Endothelial cell of umbilical vein (primary cell): ENCODE measurements at regions not wholly inside any gene's neighbourhood (a gene's known extent, or its start where the extent isn't known, plus 50 kb on each side); places are given as distances from the start of the nearest gene placed in this dataset.

Experiments used
- EZH2 ChIP-seq: IDR thresholded peaks from 2 replicates; pipeline ENCODE4 v1.6.1; 2012; ENCODE audit warnings: borderline replicate concordance, low read depth, mild to moderate bottlenecking, moderate library complexity, low read length, inconsistent platforms; ENCODE audit not compliant: severe bottlenecking
- FOS ChIP-seq: IDR thresholded peaks from 2 replicates; pipeline ENCODE4 v1.6.1; 2011; ENCODE audit warnings: mild to moderate bottlenecking, low read length, moderate library complexity, borderline replicate concordance; ENCODE audit not compliant: insufficient read depth
- GATA2 ChIP-seq: IDR thresholded peaks from 2 replicates; pipeline ENCODE4 v1.7.0; 2011; ENCODE audit warnings: low read depth, mild to moderate bottlenecking, moderate library complexity, mixed read lengths, low read length; ENCODE audit not compliant: insufficient read length, insufficient read depth
- JUN ChIP-seq: IDR thresholded peaks from 2 replicates; pipeline ENCODE4 v1.6.1; 2011; ENCODE audit warnings: borderline replicate concordance, low read depth; ENCODE audit not compliant: insufficient read length, insufficient read depth
- MYC ChIP-seq: IDR thresholded peaks from one replicate; pipeline ENCODE4 v1.6.1; 2011; ENCODE audit warnings: mild to moderate bottlenecking, low read depth, low read length
- POLR2A ChIP-seq: IDR thresholded peaks from 2 replicates; pipeline ENCODE4 v1.6.1; 2012; ENCODE audit warnings: low read depth, mild to moderate bottlenecking, control low read depth, low read length
- POLR2AphosphoS5 ChIP-seq: IDR thresholded peaks from 2 replicates; pipeline ENCODE4 v1.6.1; 2012; ENCODE audit warnings: low read depth, mild to moderate bottlenecking, control low read depth, low read length, moderate library complexity; ENCODE audit not compliant: insufficient read depth
- TF ChIP-seq, protein P1 (sequence below), 2 donors: IDR thresholded peaks; 1 replicate in 1 of 2; 2 replicates in 1 of 2; pipeline ENCODE4 v1.5.1; 2011; ENCODE audit warnings: low read length in 2 of 2, mild to moderate bottlenecking in 2 of 2, moderate library complexity in 2 of 2, control low read depth in 1 of 2, inconsistent platforms in 1 of 2, low read depth in 1 of 2; ENCODE audit not compliant: insufficient read depth in 1 of 2; ENCODE audit errors: extremely low read depth in 1 of 2
- TF ChIP-seq, protein P2 (sequence below): IDR thresholded peaks from 2 replicates; pipeline ENCODE4 v1.6.1; 2011; ENCODE audit not compliant: insufficient read depth, insufficient read length

GRCh38 chrX:43505769-43506168 lies 150.3 kb upstream of the MAOA start:
- no peak for TF ChIP-seq EZH2
- TF ChIP-seq FOS = no peak
- TF ChIP-seq POLR2A = no peak
- TF ChIP-seq POLR2AphosphoS5 = no peak
- TF ChIP-seq, protein P1, sequence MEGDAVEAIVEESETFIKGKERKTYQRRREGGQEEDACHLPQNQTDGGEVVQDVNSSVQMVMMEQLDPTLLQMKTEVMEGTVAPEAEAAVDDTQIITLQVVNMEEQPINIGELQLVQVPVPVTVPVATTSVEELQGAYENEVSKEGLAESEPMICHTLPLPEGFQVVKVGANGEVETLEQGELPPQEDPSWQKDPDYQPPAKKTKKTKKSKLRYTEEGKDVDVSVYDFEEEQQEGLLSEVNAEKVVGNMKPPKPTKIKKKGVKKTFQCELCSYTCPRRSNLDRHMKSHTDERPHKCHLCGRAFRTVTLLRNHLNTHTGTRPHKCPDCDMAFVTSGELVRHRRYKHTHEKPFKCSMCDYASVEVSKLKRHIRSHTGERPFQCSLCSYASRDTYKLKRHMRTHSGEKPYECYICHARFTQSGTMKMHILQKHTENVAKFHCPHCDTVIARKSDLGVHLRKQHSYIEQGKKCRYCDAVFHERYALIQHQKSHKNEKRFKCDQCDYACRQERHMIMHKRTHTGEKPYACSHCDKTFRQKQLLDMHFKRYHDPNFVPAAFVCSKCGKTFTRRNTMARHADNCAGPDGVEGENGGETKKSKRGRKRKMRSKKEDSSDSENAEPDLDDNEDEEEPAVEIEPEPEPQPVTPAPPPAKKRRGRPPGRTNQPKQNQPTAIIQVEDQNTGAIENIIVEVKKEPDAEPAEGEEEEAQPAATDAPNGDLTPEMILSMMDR (IDR thresholded peaks at IDR 0.05; ENCODE audit: extremely low read depth in 1 of 2, insufficient read depth in 1 of 2, low read depth in 1 of 2, low read length in 2 of 2) = no peak
- no peak for TF ChIP-seq JUN
- no peak for TF ChIP-seq MYC
- TF ChIP-seq, protein P2, sequence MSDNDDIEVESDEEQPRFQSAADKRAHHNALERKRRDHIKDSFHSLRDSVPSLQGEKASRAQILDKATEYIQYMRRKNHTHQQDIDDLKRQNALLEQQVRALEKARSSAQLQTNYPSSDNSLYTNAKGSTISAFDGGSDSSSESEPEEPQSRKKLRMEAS = no peak
- TF ChIP-seq GATA2 = no peak
